Astrocyte of the spinal cord (primary cell): ENCODE measurements at regions not wholly inside any gene's neighbourhood (a gene's known extent, or its start where the extent isn't known, plus 50 kb on each side); places are given as distances from the start of the nearest gene placed in this dataset.
"Not testable (repeated sequence)": the region's sequence is repeated elsewhere in the genome, so short reads cannot be mapped to it uniquely, and the experiment has no call there.

ENCODE experiments used
- DNase-seq: peaks from one replicate; pipeline ENCODE4 v3.0.0; 2011; ENCODE audit warnings: low read depth, low spot score
- H3K4me3 ChIP-seq: 2 replicates; pipeline ENCODE4 v1.5.1; 2011; ENCODE audit warnings: low read depth, mild to moderate bottlenecking, low read length, moderate library complexity
- in situ Hi-C: cut with HindIII; loops from 2 replicates; pipeline ENCODE4 v1.10.0; 2017; ENCODE audit warnings: low sequenced_read_pairs
- TF ChIP-seq, protein P1 (sequence below): IDR thresholded peaks from 2 replicates; pipeline ENCODE4 v1.5.1; 2012; ENCODE audit warnings: low read depth, mild to moderate bottlenecking, low read length, inconsistent platforms

GRCh38 chr9:23041466-23041865, 594.8 kb downstream of the DMRTA1 start:
- DNase-seq = no peak
- in situ Hi-C loops = no loop called here
- no peak overlapping the region for H3K4me3 ChIP-seq
- TF ChIP-seq, protein P1, sequence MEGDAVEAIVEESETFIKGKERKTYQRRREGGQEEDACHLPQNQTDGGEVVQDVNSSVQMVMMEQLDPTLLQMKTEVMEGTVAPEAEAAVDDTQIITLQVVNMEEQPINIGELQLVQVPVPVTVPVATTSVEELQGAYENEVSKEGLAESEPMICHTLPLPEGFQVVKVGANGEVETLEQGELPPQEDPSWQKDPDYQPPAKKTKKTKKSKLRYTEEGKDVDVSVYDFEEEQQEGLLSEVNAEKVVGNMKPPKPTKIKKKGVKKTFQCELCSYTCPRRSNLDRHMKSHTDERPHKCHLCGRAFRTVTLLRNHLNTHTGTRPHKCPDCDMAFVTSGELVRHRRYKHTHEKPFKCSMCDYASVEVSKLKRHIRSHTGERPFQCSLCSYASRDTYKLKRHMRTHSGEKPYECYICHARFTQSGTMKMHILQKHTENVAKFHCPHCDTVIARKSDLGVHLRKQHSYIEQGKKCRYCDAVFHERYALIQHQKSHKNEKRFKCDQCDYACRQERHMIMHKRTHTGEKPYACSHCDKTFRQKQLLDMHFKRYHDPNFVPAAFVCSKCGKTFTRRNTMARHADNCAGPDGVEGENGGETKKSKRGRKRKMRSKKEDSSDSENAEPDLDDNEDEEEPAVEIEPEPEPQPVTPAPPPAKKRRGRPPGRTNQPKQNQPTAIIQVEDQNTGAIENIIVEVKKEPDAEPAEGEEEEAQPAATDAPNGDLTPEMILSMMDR = no peak

DNA sequence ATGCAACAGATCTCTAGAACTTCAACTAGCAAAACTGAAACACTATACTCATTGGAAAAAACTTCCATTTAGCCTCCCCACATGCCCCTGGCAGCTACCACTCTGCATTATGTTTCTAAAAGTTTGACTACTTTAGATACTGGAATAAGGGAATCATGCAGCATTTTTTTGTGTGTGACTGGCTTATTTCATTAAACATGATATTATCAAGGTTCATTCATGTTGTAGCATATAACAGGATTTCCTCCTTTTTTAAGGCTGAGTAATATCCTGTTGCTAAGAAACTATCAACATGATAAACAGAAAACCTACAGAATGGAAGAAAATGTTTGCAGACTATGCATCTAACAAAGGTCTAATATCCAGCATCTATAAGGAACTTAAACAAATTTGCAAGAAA, 597.9 kb downstream of the DMRTA1 start:
- in situ Hi-C loops = no loop called here
- no peak for DNase-seq
- TF ChIP-seq, protein P1 = no peak
- no peak overlapping the region for H3K4me3 ChIP-seq

- in situ Hi-C loops, H3K4me3 ChIP-seq, DNase-seq: not testable (repeated sequence)
Measured at GRCh38 chr9:23046026-23046425, 599.4 kb downstream of the DMRTA1 start.

DNA sequence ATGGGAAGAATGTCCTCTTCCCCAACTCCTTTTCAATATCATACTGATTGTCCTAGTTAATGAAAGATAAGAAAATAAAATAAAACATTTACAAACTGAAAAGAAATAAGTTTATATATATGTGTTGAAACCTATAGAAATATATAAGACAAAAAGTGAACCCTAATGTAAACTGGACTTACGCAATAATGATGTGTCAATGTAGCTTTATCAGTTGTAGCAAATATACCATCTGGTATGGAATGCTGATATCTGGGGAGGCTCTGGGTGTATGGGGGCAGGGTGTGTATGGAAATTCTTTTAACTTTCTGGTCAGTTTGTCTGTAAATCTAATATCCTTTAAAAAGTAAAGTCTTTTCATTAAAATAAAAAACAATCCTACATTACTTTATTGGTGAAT, 603.9 kb downstream of the DMRTA1 start:
- DNase-seq = no peak
- in situ Hi-C loops = no loop called here
- H3K4me3 ChIP-seq = no peak overlapping the region
- TF ChIP-seq, protein P1 = no peak

DNA sequence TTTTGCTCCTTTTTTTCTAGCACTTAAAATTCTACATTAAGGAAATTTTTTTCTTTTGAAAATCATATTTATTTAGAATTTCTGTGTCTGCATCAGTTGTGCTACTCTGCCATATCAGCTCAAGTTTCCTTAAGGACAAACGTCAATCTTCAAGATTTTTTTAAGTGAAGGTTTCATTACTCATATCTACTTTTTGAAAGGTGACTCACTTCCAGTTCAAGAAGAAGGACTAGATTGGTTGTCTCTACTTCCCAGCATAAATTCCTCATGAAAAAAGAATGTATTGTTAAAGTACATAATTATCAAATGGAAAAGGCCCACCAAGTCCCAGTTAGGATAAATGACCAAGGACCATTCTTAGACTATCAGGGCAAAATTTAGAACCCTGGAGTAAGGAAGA, 626.5 kb downstream of the DMRTA1 start:
- in situ Hi-C loops = no loop called here
- TF ChIP-seq, protein P1 = no peak
- no peak overlapping the region for H3K4me3 ChIP-seq
- no peak for DNase-seq

DNA sequence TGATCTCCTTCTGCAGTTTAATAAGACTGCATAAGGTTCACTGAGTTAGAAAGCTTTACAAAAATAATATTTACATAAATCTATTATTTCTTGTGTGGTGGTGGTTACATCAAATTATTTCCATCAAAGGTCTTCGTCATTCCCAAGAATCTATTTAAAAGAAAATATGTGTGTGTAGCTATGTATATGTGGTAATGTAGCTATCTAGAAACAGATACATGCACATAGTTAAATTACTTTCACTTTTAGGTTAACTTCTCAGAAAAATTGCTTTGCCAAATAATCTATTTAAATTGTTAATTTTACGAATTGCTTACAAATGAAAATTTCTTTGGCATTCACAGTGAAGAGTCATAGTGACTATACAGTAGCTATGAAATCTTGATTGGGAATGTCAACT, 633.2 kb downstream of the DMRTA1 start:
- in situ Hi-C loops = no loop called here
- no peak overlapping the region for H3K4me3 ChIP-seq
- TF ChIP-seq, protein P1 = no peak
- no peak for DNase-seq

DNA sequence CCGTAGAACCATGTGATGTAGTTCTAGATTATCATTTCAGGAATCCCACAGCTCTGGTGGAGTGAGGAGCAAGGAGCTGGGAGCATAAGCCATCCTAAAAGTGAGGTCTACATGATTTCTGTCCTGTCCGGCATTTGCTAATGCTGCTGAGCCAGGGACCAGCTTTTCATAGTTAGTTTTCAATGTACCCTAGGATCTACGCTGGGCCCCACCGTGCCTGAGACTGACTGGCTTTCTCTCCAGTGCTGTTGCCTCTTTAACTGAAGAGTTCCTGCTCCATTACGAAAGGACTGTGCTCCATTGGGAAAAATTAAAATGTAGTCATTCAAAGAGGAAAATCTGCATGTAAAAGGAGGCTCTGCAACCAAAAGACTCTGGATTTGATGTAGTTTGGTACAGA, 634.8 kb downstream of the DMRTA1 start:
- in situ Hi-C loops = no loop called here
- no peak for DNase-seq
- TF ChIP-seq, protein P1 = no peak
- no peak overlapping the region for H3K4me3 ChIP-seq
